Midbrain (tissue), 1 donor: ENCODE measurements at regions not wholly inside any gene's neighbourhood (a gene's known extent, or its start where the extent isn't known, plus 50 kb on each side); places are given as distances from the start of the nearest gene placed in this dataset.

Experiments
- DNase-seq: peaks from one replicate; lab custom pipeline; 2025; lab: John Stamatoyannopoulos, UW

DNA sequence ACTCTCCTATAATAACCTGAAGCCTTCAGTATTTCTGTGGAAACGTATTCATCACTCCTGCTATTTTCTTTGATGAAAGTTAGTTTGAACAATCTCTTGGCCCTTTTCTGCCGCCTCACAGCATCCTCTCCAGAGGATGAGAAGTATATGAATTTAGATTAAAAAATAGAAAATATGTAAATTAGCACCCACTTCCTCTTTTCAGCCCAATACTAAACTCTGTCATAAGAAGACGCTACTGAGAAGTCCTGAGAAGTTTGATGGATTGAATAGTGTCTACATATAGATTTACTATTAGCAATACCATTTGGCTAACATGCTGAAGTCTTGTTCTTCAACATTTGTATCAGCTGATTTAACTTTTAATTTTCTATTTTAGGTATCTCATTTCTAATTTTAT lies 526.4 kb upstream of the SPHKAP start:
- DNase-seq: no peak

DNA sequence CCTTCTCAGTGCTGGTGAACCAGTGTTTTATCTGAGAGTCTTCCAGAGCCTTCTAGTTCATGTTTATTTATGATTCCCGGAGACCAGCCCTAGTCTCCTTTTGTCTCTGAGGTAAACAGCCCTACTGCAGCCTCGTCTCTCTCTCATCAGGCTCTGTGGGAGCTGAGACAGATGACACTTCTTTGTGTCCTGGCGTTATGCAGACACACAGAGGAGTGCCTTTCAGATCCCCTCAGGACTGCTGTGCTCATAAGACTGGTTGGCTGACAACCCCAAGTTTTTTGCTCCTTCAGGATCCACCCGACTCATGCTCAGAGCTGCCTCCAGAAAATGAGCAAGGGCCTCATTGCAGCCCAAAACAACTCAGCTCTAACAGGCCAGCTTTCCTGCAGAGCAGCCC lies 523.8 kb upstream of the SPHKAP start:
- DNase-seq: no peak

GRCh38 chr2:228703152-228703551 lies 521.7 kb upstream of the SPHKAP start:
- no peak for DNase-seq

- no peak for DNase-seq
Measured at GRCh38 chr2:228701506-228701905, 520.0 kb upstream of the SPHKAP start.

- no peak for DNase-seq
Measured at GRCh38 chr2:228700638-228701037, 519.2 kb upstream of the SPHKAP start.

- no peak for DNase-seq
Measured at GRCh38 chr2:228699888-228700287, 518.4 kb upstream of the SPHKAP start.

GRCh38 chr2:228699400-228699799 lies 517.9 kb upstream of the SPHKAP start:
- no peak for DNase-seq

DNA sequence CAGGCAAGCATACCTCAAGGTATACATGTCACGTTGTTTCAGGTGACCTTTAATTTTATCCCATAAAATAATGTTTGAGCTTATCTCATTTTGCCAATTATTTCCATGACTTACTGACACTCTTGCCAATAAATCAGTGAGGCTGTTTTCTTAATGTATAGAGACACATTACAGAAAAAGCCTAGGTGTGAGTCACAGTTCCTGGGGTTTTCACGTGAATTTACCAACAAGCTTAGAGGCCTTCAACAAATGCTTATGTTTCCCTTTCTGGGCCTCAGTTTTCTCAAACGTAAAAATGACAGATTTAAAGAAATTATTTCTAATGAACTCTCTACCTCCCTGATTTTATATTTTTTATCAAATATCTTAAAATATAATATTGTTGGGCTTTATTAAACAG lies 517.5 kb upstream of the SPHKAP start:
- DNase-seq: no peak

- DNase-seq: no peak
Measured at GRCh38 chr2:228697456-228697855, 516.0 kb upstream of the SPHKAP start.

DNA sequence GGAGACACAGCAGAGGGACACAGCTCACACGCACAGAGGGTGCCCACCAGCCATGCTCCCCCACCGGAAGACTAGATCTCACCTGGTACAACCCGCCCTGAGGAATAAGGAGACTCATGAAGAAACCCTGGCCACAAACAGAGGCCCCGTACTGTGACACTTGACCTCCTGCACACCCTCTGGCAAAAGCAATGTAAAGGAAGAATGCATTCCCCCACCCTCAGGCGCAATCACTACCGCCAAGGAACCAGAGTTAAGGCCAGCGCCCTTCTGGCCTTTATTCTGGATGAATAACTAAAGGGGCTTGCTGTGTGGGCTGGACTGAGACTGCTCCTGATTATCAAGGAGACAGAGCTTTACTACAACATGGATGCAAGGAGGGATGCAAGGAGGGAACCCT lies 509.2 kb upstream of the SPHKAP start:
- no peak for DNase-seq

DNA sequence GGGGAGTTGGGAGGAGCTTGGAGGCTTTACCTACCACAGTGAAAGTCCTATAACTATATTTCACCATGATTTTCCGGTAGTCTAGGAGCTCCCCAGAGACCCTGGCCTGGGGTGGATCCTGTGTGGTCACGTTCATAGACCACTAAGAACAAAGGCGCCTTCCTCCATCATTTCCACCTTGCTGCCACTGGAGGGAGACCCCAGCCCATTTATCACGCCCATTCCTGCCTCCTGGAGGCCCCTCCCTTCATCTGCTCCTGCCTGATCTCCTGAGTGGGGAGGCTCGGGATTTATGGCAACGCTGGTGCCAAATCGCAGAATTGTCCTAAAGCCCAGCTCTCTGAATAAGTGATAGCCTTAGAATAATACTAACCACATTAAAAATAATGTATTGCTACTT lies 507.6 kb upstream of the SPHKAP start:
- no peak for DNase-seq

DNA sequence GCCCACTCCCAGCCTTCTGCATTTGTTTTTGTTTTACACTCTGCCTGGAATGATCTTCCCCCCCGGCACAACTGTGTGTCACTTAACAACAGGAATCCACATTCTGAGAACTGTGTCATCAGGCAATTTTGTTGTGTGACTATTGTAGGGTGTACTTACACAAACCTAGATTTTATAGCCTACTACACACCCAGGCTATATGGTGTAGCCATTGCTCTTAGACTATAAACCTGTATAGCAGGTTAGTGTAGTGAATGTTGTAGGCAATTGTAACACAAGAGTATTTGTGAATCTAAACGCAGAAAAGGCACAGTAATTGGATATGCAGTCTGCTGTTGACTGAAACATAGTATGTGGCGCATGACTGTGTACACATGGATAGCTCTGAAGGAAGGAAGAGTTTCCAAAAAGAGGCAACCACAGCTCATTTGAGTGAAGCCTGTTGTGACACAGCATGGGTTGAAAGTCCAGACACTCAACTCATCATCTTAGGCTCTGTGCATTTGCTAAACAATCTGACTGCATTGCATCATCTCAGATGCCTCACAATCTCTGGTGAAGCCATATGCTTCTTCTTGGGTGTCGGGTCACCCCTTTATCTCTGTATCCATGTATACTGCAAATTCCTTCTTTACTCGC lies 506.6 kb upstream of the SPHKAP start:
- DNase-seq: no peak

- no peak for DNase-seq
Measured at GRCh38 chr2:228681979-228682378, 500.5 kb upstream of the SPHKAP start.

- no peak for DNase-seq
Measured at GRCh38 chr2:228681426-228681825, 499.9 kb upstream of the SPHKAP start.

DNA sequence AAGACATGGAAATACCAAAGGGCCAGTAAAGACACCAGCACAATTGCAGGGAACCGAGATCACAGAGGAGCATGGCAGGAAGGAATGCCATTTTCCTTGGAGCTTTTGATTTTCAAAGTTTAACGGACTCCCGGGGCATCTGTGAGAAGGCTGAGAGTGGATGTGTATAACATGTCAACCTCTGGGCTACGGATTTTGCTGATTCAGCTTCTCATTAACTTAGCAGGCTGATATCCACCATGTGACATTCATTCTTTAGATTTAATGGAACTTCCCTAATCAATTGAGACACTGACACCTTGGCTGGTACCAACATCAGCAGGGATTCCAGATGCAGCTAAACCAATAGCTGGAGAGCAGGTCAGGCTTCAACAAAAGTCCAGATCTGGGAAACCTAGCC lies 496.6 kb upstream of the SPHKAP start:
- no peak for DNase-seq

DNA sequence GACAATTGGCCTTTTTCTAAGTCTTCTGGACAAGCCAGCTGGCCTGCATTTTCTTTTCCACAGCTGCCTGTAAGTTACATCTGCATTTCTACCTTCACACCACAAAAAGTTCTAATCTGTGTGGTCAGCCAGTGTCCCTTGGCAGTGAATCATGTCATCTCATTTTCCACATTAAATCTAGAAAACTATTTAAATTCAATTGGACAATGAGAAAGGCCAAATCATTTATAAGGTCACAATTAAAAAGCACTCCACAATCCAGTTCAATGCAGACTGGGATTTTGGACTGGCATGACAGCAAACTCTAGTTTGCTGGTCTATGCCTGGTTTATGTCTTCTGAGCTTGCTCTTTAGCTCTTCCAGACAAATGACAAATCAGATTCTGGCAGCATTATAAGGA lies 494.2 kb upstream of the SPHKAP start:
- no peak for DNase-seq

DNA sequence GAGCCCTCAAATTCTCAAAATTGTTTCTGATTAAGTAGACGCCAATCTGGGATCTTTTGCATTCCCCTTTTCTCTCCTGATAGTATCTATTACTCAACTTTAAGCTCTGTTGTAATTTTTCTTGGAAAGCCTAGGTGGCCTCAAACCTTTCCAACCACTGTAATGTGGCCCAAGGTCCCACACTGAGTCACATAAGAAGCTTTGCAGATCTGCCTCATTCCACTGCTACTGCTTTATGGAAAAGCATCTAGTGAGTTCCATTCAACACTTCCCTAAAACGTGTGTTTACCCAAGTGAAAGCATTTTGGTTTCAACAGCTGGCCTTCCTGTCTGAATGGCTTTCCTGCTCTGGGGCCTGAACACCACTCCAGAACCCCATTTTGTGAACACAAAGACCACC lies 493.6 kb upstream of the SPHKAP start:
- no peak for DNase-seq

GRCh38 chr2:228673876-228674554 lies 492.5 kb upstream of the SPHKAP start:
- DNase-seq: no peak

DNA sequence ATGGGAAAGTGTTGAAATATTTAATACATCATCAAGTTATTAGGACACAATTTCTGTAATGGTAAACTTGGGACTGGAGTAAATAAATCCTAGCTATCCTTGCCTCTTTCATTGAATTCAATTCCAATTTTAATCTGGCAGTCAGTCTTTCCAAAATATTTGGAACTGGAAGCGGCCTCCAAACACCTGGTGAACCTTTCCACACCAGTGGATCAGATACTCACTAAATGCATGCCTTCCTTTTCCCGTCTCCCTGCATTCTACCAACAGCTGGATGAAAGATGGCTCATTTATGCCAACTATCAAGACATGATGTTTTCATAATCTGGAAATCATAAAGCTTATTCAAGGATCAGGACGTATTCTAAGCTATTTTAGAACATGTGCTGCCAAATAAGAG lies 488.2 kb upstream of the SPHKAP start:
- no peak for DNase-seq

- DNase-seq: no peak
Measured at GRCh38 chr2:228665232-228665631, 483.7 kb upstream of the SPHKAP start.

GRCh38 chr2:228658998-228659397 lies 477.5 kb upstream of the SPHKAP start:
- DNase-seq: no peak

DNA sequence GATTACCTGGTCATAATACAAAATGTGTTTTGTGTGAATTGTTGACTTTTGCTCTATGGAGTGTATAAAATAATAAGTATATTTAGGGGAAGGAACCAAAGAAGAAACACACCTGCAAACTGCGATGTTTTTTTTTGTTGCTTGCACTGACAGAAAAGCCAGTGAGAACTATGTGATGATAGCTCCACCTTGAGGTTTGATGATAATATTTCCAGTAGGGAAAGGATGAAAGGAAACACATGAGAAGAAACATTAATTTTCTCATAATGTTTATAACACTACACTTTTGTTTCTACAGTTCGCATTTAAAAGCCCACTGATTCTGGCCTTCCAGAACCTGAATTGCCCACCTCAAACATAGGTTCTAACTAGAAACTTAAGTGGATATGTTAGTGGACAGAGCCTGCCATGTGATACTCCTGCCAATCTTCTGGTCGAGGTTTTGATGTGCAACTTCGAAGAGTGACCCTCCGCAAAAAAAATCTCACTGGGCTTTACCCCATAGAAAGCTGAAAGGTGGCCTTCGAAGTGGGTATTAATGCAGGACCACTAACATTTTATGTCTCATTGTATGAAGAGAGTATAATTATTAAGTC lies 476.4 kb upstream of the SPHKAP start:
- DNase-seq: peak; percentile 42

GRCh38 chr2:228655331-228655730 lies 473.8 kb upstream of the SPHKAP start:
- DNase-seq: no peak

GRCh38 chr2:228654707-228655106 lies 473.2 kb upstream of the SPHKAP start:
- no peak for DNase-seq
